Transverse colon (tissue), 4 donors: ENCODE measurements at regions not wholly inside any gene's neighbourhood (a gene's known extent, or its start where the extent isn't known, plus 50 kb on each side); places are given as distances from the start of the nearest gene placed in this dataset.
"Not testable (repeated sequence)": the region's sequence is repeated elsewhere in the genome, so short reads cannot be mapped to it uniquely, and the experiment has no call there.

ENCODE experiments used
- DNase-seq: peaks from one replicate; pipeline ENCODE4 v3.0.0-alpha.2; 2019
- H3K27ac ChIP-seq, 4 donors: fragments of 200-600 bp; sonication (generic); 2 replicates each; pipeline ENCODE4 v1.5.1; 2016 to 2018; ENCODE audit warnings: inconsistent platforms in 4 of 4
- H3K27me3 ChIP-seq: fragments of 200-600 bp; sonication (generic); 2 replicates; pipeline ENCODE4 v1.5.1; 2017; ENCODE audit warnings: inconsistent platforms
- H3K36me3 ChIP-seq, 4 donors: fragments of 200-600 bp; sonication (generic); 2 replicates each; pipeline ENCODE4 v1.5.1; 2017 to 2019; ENCODE audit warnings: inconsistent platforms in 4 of 4
- H3K4me1 ChIP-seq, 4 donors: fragments of 200-600 bp; sonication (generic); 2 replicates each; pipeline ENCODE4 v1.5.1; 2017 to 2020; ENCODE audit warnings: inconsistent platforms in 4 of 4
- H3K4me3 ChIP-seq, 4 donors: fragments of 200-600 bp; sonication (generic); 1 replicate in 1 of 4; 2 replicates in 3 of 4; pipeline versions ENCODE4 v1.5.1 to v1.6.1; 2017 to 2019; ENCODE audit warnings: inconsistent platforms in 4 of 4
- H3K9me3 ChIP-seq, 2 donors: fragments of 200-600 bp; sonication (generic); 2 replicates each; pipeline ENCODE4 v1.5.1; 2017 to 2019; ENCODE audit warnings: inconsistent platforms in 2 of 2
- EP300 ChIP-seq: sonication (generic); formaldehyde crosslinking; IDR thresholded peaks from one replicate; pipeline ENCODE4 v1.6.1; 2017; ENCODE audit warnings: antibody characterized with exemption, low read depth
- POLR2A ChIP-seq: fragments of 450-650 bp; IDR thresholded peaks from one replicate; pipeline ENCODE4 v1.6.1; 2016; ENCODE audit warnings: antibody characterized with exemption, mild to moderate bottlenecking, moderate library complexity
- POLR2AphosphoS5 ChIP-seq, 3 donors: sonication (generic); formaldehyde crosslinking; IDR thresholded peaks; one replicate each; pipeline ENCODE4 v1.6.1; 2016; ENCODE audit warnings: antibody characterized with exemption in 3 of 3
- WGBS, 2 donors: methylation state at CpG; one replicate each; pipeline ENCODE4 v1.1.5; 2018; ENCODE audit warnings: low coverage in 1 of 2; 5-methylcytosine and 5-hydroxymethylcytosine counted together
- in situ Hi-C, 4 donors: fragments of 200-750 bp; cut with MboI; loops; one replicate each; pipeline versions ENCODE4 v1.15.0 to v1.15.1; 2017; ENCODE audit warnings: low sequenced_read_pairs in 3 of 4, low pct_ligation_motif_present in 1 of 4, low pct_unique_long_range_greater_than_20kb in 1 of 4
- intact Hi-C: fragments of 100-400 bp; cut with DNase I; formaldehyde crosslinking; loops from one replicate; pipeline ENCODE4 v1.15.1; 2023; ENCODE audit warnings: low total_unique reads
- TF ChIP-seq, protein P1 (sequence below), 5 experiments: fragments of 200-600 bp in 3 of 5; fragments of 450-650 bp in 2 of 5; sonication (generic) in 3 of 5; IDR thresholded peaks; 1 replicate in 2 of 5; 2 replicates in 3 of 5; pipeline ENCODE4 v1.5.1; 2016 to 2017; ENCODE audit warnings: antibody characterized with exemption in 5 of 5, inconsistent platforms in 3 of 5, mild to moderate bottlenecking in 2 of 5, moderate library complexity in 1 of 5

DNA sequence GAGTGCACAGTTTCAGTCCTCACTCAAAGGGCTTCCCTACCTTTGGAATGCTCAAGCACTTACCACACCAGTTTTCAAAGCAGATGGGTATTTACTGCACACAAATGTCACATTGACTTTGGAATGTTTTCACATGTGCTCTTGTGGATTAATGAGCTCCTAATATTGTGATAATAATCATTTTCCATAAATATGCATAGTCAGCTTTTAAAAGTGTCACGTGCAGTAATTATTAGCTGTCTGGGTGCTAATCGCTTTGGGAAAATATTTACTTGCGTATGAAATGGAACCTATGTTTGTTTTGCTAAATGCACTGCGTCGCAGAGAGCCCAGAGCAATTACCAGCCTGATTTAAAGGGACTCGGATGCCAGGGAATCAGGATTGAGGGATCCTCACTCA lies 229.3 kb downstream of the SMAD2 start:
- no peaks in the 10 kb centered on the region for H3K27me3 ChIP-seq
- no peaks in the 10 kb centered on the region for H3K4me1 ChIP-seq
- TF ChIP-seq, protein P1, sequence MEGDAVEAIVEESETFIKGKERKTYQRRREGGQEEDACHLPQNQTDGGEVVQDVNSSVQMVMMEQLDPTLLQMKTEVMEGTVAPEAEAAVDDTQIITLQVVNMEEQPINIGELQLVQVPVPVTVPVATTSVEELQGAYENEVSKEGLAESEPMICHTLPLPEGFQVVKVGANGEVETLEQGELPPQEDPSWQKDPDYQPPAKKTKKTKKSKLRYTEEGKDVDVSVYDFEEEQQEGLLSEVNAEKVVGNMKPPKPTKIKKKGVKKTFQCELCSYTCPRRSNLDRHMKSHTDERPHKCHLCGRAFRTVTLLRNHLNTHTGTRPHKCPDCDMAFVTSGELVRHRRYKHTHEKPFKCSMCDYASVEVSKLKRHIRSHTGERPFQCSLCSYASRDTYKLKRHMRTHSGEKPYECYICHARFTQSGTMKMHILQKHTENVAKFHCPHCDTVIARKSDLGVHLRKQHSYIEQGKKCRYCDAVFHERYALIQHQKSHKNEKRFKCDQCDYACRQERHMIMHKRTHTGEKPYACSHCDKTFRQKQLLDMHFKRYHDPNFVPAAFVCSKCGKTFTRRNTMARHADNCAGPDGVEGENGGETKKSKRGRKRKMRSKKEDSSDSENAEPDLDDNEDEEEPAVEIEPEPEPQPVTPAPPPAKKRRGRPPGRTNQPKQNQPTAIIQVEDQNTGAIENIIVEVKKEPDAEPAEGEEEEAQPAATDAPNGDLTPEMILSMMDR (IDR thresholded peaks at IDR 0.05), result no peak
- no peak for TF ChIP-seq POLR2AphosphoS5 (IDR thresholded peaks at IDR 0.05)
- no peak for TF ChIP-seq POLR2A
- TF ChIP-seq EP300, result no peak
- no peaks in the 10 kb centered on the region for H3K9me3 ChIP-seq
- DNase-seq, result no peak
- no peaks in the 10 kb centered on the region for H3K36me3 ChIP-seq
- H3K4me3 ChIP-seq, result no peak overlapping the region
- H3K27ac ChIP-seq, result no peak overlapping the region
- WGBS, 2 donors, result 79 to 83% methylated on average over 5 to 6 of the region's 6 CpGs
- in situ Hi-C loops (no loop called here), intact Hi-C loops (no loop called here)

DNA sequence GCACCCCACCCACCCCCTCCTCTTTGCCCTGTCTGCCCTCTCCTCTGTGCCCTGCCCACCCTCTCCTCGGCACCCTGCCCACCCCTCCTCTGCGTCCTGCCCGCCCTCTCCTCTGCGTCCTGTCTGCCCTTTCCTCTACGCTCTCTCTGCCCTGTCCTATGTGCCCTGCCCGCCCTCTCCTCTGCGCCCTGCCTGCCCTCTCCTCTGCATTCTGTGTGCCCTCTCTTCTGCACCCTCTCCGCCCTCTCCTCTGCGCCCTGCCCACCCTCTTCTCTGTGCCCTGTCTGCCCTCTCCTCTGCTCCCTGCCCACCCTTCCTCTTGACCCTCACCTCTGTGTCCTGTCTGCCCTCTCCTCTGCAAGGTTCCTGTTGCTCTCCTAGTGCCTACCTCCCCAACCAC lies 233.6 kb downstream of the SMAD2 start:
- TF ChIP-seq EP300 (no peak), POLR2AphosphoS5 (IDR thresholded peaks at IDR 0.05) (no peak), POLR2A (no peak)
- TF ChIP-seq, protein P1 (IDR thresholded peaks at IDR 0.05), result no peak
- 80 to 85% methylated on average over 5 to 9 of the region's 9 CpGs for WGBS, 2 donors

DNA sequence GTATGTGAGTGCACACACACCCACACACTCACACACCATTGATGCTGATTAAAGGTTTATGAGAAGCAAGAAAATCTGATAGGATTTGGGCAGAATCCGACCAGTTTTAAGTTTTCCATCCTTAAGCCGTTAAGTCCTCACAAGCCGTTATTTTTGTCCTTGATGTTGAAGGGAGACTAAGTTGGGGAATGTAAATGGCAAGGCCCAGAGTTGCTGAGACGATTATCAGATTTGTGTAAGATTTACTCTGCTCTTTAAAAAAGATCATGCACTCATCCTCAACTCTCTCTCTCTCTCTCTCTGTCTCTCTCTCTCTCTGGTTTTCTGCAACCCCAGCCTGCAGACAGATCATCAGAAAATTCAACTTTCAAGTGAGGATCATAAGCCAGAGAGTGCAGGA lies 238.8 kb downstream of the SMAD2 start:
- TF ChIP-seq EP300, result no peak
- no peak for TF ChIP-seq POLR2A
- TF ChIP-seq, protein P1 (IDR thresholded peaks at IDR 0.05), result no peak
- TF ChIP-seq POLR2AphosphoS5 (IDR thresholded peaks at IDR 0.05), result no peak
- WGBS, 2 donors, result 56 to 80% methylated on average over 4 of the region's 4 CpGs
- in situ Hi-C loops, result no loop called here

More for the DNA sequence above, 233.6 kb downstream of the SMAD2 start:
- no peak for DNase-seq
- H3K9me3 ChIP-seq, result no peaks in the 10 kb centered on the region
- H3K27ac ChIP-seq, result no peak overlapping the region
- H3K4me3 ChIP-seq, result no peak overlapping the region
- in situ Hi-C loops, result no loop called here
- H3K27me3 ChIP-seq, result no peaks in the 10 kb centered on the region
- no peaks in the 10 kb centered on the region for H3K36me3 ChIP-seq
- intact Hi-C loops, result no loop called here
- no peaks in the 10 kb centered on the region for H3K4me1 ChIP-seq

DNA sequence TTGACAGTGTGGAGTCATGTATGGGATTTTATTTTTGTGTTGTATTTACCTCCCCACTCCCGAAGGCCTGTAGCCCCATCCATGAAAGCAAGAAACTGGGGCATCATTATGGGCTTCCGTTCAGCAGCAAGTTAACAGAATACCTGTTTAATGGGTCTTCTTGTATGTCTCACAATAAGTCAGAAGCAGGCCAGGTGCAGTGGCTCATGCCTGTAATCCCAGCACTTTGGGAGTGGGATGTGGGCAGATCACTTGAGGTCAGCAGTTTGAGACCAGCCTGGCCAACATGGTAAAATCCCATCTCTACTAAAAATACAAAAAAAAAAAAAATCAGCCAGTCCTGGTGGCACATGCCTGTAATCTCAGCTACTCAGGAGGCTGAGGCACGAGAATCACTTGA lies 239.7 kb downstream of the SMAD2 start:
- 83 to 88% methylated on average over 1 to 3 of the region's 3 CpGs for WGBS, 2 donors
- intact Hi-C loops, H3K27me3 ChIP-seq, H3K4me3 ChIP-seq, H3K36me3 ChIP-seq, H3K27ac ChIP-seq, H3K4me1 ChIP-seq, DNase-seq, H3K9me3 ChIP-seq, in situ Hi-C loops: not testable (repeated sequence)

More for the DNA sequence above, 238.8 kb downstream of the SMAD2 start:
- Histone ChIP-seq H3K9me3 (no peaks in the 10 kb centered on the region), H3K27me3 (no peaks in the 10 kb centered on the region), H3K36me3 (no peaks in the 10 kb centered on the region), H3K4me3 (no peak overlapping the region), H3K4me1 (no peaks in the 10 kb centered on the region), H3K27ac (no peak overlapping the region)
- intact Hi-C loops, result no loop called here
- no peak for DNase-seq

DNA sequence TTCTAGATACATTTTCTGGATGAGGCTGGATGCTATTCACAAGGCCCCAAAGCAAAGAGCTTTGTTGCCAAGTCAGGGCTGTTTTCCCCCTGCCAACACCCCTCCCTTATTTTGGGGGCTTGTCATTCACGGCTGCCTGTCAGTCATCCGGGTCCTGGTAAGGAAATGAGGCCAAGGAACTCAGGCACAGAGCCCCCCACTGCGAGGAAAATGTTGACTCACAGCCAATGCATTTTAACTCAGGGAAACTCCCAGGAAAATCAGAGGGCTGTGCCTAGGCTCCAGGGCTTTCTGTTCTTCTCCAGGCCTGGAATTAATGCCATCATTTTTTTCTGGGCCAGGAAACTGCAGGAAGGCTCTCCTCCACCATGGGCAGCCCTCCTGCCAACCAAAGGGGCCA lies 241.1 kb downstream of the SMAD2 start:
- no peak overlapping the region for H3K4me3 ChIP-seq
- no peaks in the 10 kb centered on the region for H3K9me3 ChIP-seq
- no peaks in the 10 kb centered on the region for H3K36me3 ChIP-seq
- intact Hi-C loops (no loop called here), in situ Hi-C loops (no loop called here)
- 77% methylated on average over 3 of the region's 3 CpGs; no CpG with 5 or more reads in 1 of the 2 donors for WGBS, 2 donors
- no peak overlapping the region for H3K27ac ChIP-seq
- TF ChIP-seq EP300, result no peak
- no peak for TF ChIP-seq POLR2A
- TF ChIP-seq, protein P1 (IDR thresholded peaks at IDR 0.05), result no peak
- TF ChIP-seq POLR2AphosphoS5 (IDR thresholded peaks at IDR 0.05), result no peak
- no peaks in the 10 kb centered on the region for H3K27me3 ChIP-seq
- H3K4me1 ChIP-seq, result no peaks in the 10 kb centered on the region
- DNase-seq, result no peak
